ENCODE measurements at regions not wholly inside any gene's neighbourhood (a gene's known extent, or its start where the extent isn't known, plus 50 kb on each side); places are given as distances from the start of the nearest gene placed in this dataset.

- no peak for TF ChIP-seq CTCF (conservative IDR thresholded peaks at IDR 0.05; ENCODE audit: low read depth, low read length)
- no peak for TF ChIP-seq EZH2 (IDR thresholded peaks at IDR 0.05; ENCODE audit: borderline replicate concordance, low read depth, low read length, poor library complexity, severe bottlenecking)
Observed at GRCh38 chr14:48527832-48528231, 852.4 kb upstream of the MDGA2 start.
